ENCODE measurements at regions not wholly inside any gene's neighbourhood (a gene's known extent, or its start where the extent isn't known, plus 50 kb on each side); places are given as distances from the start of the nearest gene placed in this dataset.

- no peak for DNase-seq (ENCODE audit: low spot score)
Measured at GRCh38 chr14:29037411-29037810, 270.8 kb downstream of the FOXG1 start.

GRCh38 chr14:29039171-29039570 lies 272.6 kb downstream of the FOXG1 start:
- no peak for DNase-seq (ENCODE audit: low spot score)

GRCh38 chr14:29042551-29042950 lies 276.0 kb downstream of the FOXG1 start:
- no peak for DNase-seq (ENCODE audit: low spot score)

- DNase-seq (ENCODE audit: low spot score): no peak
Measured at GRCh38 chr14:29043737-29044136, 277.1 kb downstream of the FOXG1 start.

- no peak for DNase-seq (ENCODE audit: low spot score)
Measured at GRCh38 chr14:29045237-29045636, 278.6 kb downstream of the FOXG1 start.

GRCh38 chr14:29054119-29054518 lies 287.5 kb downstream of the FOXG1 start:
- DNase-seq (ENCODE audit: low spot score): no peak

- no peak for DNase-seq (ENCODE audit: low spot score)
Measured at GRCh38 chr14:29056041-29056566, 289.5 kb downstream of the FOXG1 start.

- DNase-seq (ENCODE audit: low spot score): no peak
Measured at GRCh38 chr14:29061702-29062101, 295.1 kb downstream of the FOXG1 start.

- DNase-seq (ENCODE audit: low spot score): no peak
Measured at GRCh38 chr14:29062466-29062865, 295.9 kb downstream of the FOXG1 start.

GRCh38 chr14:29062976-29063375 lies 296.4 kb downstream of the FOXG1 start:
- DNase-seq (ENCODE audit: low spot score): no peak

GRCh38 chr14:29064305-29064900 lies 297.8 kb downstream of the FOXG1 start:
- DNase-seq (ENCODE audit: low spot score): no peak

GRCh38 chr14:29069228-29069627 lies 302.6 kb downstream of the FOXG1 start:
- DNase-seq (ENCODE audit: low spot score): no peak

GRCh38 chr14:29075761-29076160 lies 309.2 kb downstream of the FOXG1 start:
- no peak for DNase-seq (ENCODE audit: low spot score)

GRCh38 chr14:29077916-29078315 lies 311.3 kb downstream of the FOXG1 start:
- no peak for DNase-seq (ENCODE audit: low spot score)

- DNase-seq (ENCODE audit: low spot score): no peak
Measured at GRCh38 chr14:29078810-29079522, 312.4 kb downstream of the FOXG1 start.

- no peak for DNase-seq (ENCODE audit: low spot score)
Measured at GRCh38 chr14:29085546-29085945, 319.0 kb downstream of the FOXG1 start.

GRCh38 chr14:29089849-29090248 lies 323.3 kb downstream of the FOXG1 start:
- DNase-seq (ENCODE audit: low spot score): no peak

GRCh38 chr14:29092121-29092520 lies 325.5 kb downstream of the FOXG1 start:
- no peak for DNase-seq (ENCODE audit: low spot score)

GRCh38 chr14:29097476-29097875 lies 330.9 kb downstream of the FOXG1 start:
- DNase-seq (ENCODE audit: low spot score): no peak

- DNase-seq (ENCODE audit: low spot score): no peak
Measured at GRCh38 chr14:29098656-29099055, 332.1 kb downstream of the FOXG1 start.

GRCh38 chr14:29102266-29102665 lies 335.7 kb downstream of the FOXG1 start:
- no peak for DNase-seq (ENCODE audit: low spot score)

GRCh38 chr14:29102996-29103395 lies 336.4 kb downstream of the FOXG1 start:
- no peak for DNase-seq (ENCODE audit: low spot score)

GRCh38 chr14:29108908-29109307 lies 342.3 kb downstream of the FOXG1 start:
- no peak for DNase-seq (ENCODE audit: low spot score)

- no peak for DNase-seq (ENCODE audit: low spot score)
Measured at GRCh38 chr14:29109589-29109988, 343.0 kb downstream of the FOXG1 start.
